ENCODE measurements at regions not wholly inside any gene's neighbourhood (a gene's known extent, or its start where the extent isn't known, plus 50 kb on each side); places are given as distances from the start of the nearest gene placed in this dataset.

DNA sequence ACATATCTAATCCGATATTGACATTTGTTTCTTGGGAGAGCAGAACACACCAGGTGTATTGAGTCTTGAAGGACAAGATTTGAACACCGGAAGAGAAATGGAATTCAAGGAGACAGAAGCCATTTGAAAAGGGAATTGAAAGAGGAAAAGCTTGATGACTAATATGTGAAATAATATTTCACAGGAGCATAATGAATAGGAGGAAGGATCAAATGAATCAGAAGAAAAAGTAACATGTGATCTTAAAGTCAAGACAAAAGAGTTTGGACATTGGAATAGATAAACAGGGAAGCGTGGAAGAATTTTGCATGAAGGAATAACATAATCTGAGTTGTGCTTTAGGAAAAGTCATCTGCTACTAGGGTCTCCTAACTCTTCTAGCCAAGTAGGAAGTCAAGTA is 145.5 kb upstream of the PDHA2 start:
- Histone ChIP-seq H2AK9ac (replicated peaks; ENCODE audit: low read depth, low read length, poor library complexity) (no peak overlapping the region), H3K79me1 (ENCODE audit: low read depth in 1 of 2, low read length in 2 of 2) (no peaks in the 10 kb centered on the region), H2BK20ac (ENCODE audit: low read depth, low read length) (no peak overlapping the region), H3K4me1 (ENCODE audit: control insufficient read depth, insufficient read depth, low read length) (no peaks in the 10 kb centered on the region), H3K56ac (ENCODE audit: extremely low read depth, insufficient read depth, low read length) (no peak overlapping the region), H3K18ac (ENCODE audit: low read depth, low read length) (no peak overlapping the region), H3K9ac (ENCODE audit: low read depth, low read length) (no peak overlapping the region), H3K9me3 (ENCODE audit: control insufficient read depth, insufficient read depth, low read length) (no peaks in the 10 kb centered on the region), H3K4me2 (ENCODE audit: low read depth, low read length) (no peak overlapping the region), H2AK5ac (ENCODE audit: low read depth, low read length) (no peak overlapping the region), H3K4me3 (ENCODE audit: insufficient read depth, low read depth, low read length) (no peak overlapping the region), H4K5ac (ENCODE audit: low read depth, low read length) (no peak overlapping the region), H3K9me1 (ENCODE audit: insufficient read depth, low read length) (no peaks in the 10 kb centered on the region), H2BK120ac (ENCODE audit: low read depth, low read length) (no peak overlapping the region), H4K91ac (ENCODE audit: insufficient read depth, low read depth, low read length) (no peak overlapping the region), H3K4ac (ENCODE audit: low read depth, low read length) (no peak overlapping the region), H3K27me3 (ENCODE audit: control insufficient read depth, insufficient read depth, low read length) (no peaks in the 10 kb centered on the region), H3K27ac (ENCODE audit: insufficient read depth, low read length) (no peak overlapping the region), H2BK5ac (ENCODE audit: low read depth, low read length, poor library complexity, severe bottlenecking) (no peak overlapping the region), H4K8ac (ENCODE audit: low read depth in 2 of 2, low read length in 2 of 2) (no peak overlapping the region), H3K14ac (replicated peaks; ENCODE audit: low read depth, low read length) (no peak overlapping the region), H2AFZ (replicated peaks; ENCODE audit: low read length, poor library complexity) (no peak overlapping the region), H4K20me1 (ENCODE audit: insufficient read depth, low read length) (no peaks in the 10 kb centered on the region), H2BK15ac (ENCODE audit: low read depth, low read length) (no peak overlapping the region), H3K36me3 (ENCODE audit: control insufficient read depth, insufficient read depth, low read length) (no peaks in the 10 kb centered on the region), H3K23ac (ENCODE audit: low read depth, low read length) (no peak overlapping the region)
- no TSS peak for BruUV-seq (replicated peaks)
- intact Hi-C loops (cut with micrococcal nuclease): no loop called here
- no peak for DNase-seq
- dilution Hi-C loops (cut with HindIII; ENCODE audit: low sequenced_read_pairs, unreplicated experiment): no loop called here
- POLR2A ChIA-PET (ENCODE audit: unreplicated experiment): no interaction called here
- CTCF ChIA-PET: interaction anchor here (0.7 kb wide), 1 partner anchor 44 kb away, joined by 4 read pairs; no protein-coding TSS in a partner anchor
- in situ Hi-C loops (cut with MboI; ENCODE audit: low sequenced_read_pairs): no loop called here
- TF ChIP-seq MAFK (IDR thresholded peaks at IDR 0.05; ENCODE audit: low read depth, low read length) (no peak), FOS (IDR thresholded peaks at IDR 0.05; ENCODE audit: low read depth, low read length) (no peak), MXI1 (IDR thresholded peaks at IDR 0.05; ENCODE audit: borderline replicate concordance, low read depth, low read length) (no peak)
- 100% methylated on average over 1 of the region's 3 CpGs; no CpG with 5 or more reads in 1 of the 2 experiments for WGBS, 2 experiments (ENCODE audit: extremely low coverage in 2 of 2, insufficient read length in 1 of 2)
- no peak for ATAC-seq (ENCODE audit: low read depth)
